ENCODE measurements at regions not wholly inside any gene's neighbourhood (a gene's known extent, or its start where the extent isn't known, plus 50 kb on each side); places are given as distances from the start of the nearest gene placed in this dataset.
"Not testable (repeated sequence)": the region's sequence is repeated elsewhere in the genome, so short reads cannot be mapped to it uniquely, and the experiment has no call there.

DNA sequence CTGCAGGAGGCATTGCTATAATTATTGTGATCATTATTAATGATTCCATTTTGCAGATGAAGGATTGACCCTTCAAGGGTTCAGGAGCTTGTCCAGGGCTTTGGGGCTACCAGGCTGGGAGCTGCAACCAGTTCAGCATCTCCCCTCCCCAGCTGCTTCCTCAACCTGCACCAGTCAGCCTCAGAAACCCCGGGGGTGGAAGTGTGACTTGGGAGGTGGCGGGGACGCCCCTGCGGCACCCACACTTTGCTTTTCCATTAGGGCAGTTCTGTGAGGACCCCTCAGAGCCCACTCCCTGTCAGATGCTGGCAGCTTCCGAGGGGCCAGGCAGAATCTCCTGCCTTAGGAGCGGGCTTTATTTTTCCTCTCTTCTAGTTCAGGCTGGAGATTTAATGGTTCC lies 85.6 kb downstream of the OLFM1 start:
- DNase-seq (ENCODE audit: low spot score): no peak

DNA sequence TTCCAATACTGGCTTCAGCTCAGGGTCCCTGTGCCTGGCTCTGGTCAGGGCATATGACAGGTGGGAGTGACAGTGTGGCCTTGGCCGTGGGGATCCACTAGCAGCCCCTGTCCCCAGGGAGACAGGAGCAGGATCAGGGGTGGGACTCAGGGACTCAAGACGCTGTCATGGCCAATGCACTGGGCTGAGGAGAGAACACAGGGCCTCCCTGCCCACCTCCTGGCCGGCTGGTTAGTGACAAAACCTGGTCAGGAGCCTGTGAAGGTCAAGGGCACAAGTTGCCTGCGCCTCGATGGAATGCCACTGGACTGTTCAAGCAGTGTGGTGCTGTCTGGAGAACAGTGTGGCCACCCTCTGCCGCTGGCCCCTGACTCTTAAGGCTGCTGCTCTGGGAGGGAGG lies 86.8 kb downstream of the OLFM1 start:
- DNase-seq (ENCODE audit: low spot score): no peak

DNA sequence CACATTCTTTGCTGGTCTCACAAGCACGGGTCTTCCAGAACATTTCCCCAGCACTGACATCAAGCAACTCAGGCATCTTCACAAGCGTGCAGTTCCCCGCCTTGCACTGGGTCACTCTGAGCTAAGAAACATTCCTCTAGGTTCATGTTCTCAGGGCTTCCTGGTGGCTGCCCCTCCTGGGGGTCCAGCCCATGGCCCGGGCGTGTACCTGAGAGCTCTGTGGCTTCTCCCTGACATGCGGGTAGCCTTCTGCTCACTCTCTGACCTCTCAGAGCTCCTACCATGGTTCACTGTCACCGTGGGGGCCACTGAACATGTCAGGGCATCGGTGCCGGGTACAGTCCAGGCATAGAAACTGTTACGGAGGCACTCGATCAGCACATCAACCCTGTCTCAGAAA lies 87.5 kb downstream of the OLFM1 start:
- no peak for DNase-seq (ENCODE audit: low spot score)

DNA sequence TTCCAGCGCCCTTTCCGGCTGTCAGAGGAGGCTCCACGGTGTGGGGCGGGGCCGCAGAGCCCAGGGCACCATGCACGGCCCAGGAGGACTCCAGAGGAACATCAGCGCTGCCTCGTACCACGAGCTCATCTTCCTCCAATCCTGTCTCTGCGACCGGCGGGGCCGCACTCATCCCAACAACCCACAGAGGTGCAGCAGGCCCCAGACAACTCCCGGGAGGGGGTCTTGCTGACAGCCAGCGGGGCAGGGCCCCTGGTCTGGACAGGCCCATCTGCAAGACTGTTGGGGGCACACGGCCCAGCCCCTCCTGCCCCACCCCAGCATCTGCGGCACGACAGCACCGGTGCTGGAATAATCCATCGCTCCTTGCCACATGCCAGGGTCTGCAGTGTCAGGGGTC lies 88.8 kb downstream of the OLFM1 start:
- DNase-seq (ENCODE audit: low spot score): no peak

DNA sequence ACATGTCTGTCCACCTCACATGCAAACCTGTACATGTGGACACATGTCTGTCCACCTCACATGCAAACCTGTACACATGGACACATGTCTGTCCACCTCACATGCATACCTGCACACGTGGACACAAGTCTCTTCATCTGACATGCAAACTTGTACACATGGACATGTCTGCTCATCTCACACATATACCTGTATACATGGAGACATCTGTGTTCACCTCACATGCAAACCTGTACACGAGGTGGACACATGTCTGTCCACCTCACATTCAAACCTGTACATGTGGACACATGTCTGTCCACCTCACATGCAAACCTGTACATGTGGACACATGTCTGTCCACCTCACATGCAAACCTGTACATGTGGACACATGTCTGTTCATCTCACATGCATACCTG lies 90.1 kb downstream of the OLFM1 start:
- not testable (repeated sequence) for DNase-seq (ENCODE audit: low spot score)

DNA sequence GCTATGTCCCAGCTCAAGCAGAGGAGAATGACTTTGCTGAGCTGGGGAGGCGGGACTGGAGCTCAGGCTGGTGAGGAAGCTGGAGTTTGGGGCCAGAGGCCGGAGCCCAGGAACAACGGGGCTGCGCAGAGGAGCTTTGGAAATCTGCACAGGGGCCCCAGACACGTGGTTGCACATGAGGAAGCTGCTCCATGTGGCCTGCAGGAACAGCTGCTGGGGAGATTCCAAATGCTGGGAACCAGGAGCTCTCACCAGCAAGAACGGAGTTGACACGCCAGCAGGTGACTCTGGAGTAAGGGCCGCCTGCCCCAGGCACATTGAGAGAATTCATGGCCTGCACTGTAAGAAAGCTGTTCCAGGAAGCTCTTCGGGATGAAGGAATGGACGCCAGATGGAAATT lies 91.0 kb downstream of the OLFM1 start:
- no peak for DNase-seq (ENCODE audit: low spot score)

DNA sequence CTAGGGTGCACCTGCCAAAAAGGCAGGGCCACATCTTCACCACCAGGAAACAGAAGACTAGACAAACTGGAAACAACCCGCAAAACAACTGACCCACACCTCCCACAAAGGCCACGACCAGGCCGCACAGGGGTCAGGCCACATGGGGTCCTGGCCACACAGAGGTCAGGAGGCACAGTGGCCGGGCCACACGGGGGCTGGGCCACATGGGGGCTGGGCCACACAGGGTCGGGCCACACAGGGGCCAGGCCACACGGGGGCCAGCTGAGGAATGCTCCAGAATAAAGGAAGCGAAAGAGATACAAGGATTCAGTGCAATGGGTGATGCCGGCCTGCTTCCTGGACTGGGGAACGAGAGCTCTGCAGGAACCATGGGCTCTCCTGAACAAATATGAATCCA lies 91.6 kb downstream of the OLFM1 start:
- no peak for DNase-seq (ENCODE audit: low spot score)

DNA sequence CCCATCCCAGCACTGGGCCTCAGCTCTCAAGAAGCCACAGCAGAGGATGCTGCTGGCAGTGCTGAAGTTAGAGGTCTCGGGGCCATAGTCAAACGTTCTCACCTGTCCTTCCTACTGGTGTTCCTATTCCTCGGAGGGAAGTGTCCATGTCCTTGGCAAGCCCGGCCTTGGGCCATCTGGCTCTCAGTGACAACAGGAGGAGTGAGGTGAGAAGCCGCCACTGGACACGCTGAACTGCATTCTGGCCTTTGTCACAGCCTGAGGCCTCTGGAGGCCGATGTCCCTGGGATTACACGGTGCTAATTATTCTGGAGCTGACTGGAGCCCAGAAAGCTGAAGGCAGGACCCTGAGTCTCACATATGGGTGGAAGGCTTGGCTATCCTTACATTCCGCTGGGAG lies 92.5 kb downstream of the OLFM1 start:
- no peak for DNase-seq (ENCODE audit: low spot score)

DNA sequence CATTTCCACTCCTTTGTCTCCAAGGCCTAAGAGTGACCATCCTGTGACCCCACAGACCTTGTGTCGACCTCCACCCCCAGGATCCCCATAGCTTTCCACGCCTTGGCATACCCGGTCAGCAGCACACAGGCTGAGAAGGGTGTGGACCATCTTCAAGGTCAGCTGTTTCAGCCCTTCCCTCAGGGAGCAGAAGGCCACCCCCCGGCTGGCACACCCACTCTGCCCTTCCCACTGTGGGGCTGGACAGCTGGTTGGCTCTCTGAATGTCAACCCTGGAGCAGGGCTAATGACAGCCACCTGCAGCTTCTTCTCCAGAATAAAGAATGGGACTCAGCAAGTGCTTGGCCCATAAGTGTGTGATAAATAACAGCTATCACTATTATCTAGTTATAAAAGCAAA lies 93.1 kb downstream of the OLFM1 start:
- DNase-seq (ENCODE audit: low spot score): no peak

DNA sequence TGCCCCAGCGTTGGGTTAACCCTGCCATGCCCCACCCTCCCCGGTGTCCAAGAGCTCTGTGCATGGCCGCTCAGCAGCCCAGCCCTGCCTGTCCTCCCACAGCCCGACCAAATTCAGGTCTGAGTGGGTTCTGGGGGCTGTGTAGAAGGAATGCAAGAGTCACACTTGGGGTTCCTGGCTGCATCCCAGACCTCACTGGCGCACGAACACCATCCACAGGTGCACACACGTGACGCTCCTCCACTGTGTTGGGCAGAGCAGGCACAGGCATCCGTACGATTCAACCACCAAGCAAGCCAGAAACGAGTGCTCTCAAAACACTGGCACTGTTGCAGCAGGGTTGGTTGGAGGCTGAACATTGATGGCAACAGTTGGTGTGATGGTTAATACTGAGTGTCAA lies 93.9 kb downstream of the OLFM1 start:
- DNase-seq (ENCODE audit: low spot score): no peak

DNA sequence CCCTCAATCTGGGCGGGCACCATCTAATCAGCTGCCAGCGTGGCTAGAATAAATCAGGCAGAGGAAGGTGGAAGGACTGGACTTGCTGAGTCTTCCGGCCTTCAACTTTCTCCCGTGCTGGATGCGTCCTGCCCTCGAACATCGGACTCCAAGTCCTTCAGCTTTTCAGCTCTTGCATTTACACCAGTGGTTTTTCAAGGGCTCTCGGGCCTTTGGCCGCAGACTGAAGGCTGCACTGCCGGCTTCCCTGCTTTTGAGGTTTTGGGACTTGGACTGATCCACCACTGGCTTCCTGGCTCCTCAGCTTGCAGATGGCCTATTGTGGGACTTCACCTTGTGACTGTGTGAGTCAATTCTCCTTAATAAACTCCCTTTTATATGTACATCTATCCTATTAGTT lies 94.4 kb downstream of the OLFM1 start:
- not testable (repeated sequence) for DNase-seq (ENCODE audit: low spot score)

DNA sequence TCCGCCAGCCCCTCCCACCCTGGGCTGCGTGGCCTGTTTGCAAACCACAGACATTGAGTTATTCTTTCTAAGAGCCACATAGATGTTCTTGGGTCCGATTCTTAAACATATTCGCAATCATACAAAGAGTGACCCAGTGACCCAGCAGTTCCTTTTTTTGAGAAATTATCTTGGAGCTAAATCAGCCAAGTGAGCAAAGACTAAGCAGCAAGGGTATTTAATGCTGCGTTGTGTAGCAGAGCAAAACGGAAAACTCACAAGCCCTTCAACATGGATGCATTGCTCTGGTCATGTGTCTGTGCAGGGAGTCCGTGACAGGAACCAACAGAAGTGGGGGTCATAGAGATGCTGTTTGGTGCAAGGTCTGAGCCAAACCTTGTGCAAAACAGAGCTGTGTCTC lies 95.6 kb downstream of the OLFM1 start:
- no peak for DNase-seq (ENCODE audit: low spot score)

DNA sequence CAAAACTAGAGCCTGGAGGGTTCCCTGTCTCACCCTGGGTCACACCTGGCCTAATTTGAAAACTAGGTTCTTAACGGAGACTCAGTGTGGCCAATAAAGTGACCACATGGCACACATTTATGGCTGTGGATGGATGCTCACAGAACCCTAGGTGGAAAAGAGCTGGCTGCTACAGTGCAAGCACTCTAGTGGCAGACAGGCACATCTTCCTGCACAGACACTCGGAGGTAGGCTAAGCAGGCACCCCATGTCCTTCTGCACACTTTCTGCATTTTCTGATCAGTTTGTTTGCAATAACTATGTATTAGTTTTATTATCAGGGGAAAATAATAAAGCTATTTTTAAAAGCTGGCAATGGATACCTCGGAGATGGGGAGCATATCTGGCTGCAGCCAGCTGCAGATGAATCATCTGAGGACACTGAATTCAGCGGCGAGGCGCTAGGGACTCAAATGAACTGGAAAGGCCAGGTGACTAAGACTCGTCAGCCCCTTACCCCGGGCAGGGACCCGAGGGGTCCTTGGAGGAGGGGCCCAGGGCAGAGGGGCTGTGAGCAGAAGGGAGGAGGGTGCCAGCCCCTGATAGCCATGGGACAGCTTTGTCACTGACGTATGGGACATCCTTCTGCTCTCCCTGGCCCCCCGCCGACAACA lies 96.2 kb downstream of the OLFM1 start:
- DNase-seq (ENCODE audit: low spot score): no peak

DNA sequence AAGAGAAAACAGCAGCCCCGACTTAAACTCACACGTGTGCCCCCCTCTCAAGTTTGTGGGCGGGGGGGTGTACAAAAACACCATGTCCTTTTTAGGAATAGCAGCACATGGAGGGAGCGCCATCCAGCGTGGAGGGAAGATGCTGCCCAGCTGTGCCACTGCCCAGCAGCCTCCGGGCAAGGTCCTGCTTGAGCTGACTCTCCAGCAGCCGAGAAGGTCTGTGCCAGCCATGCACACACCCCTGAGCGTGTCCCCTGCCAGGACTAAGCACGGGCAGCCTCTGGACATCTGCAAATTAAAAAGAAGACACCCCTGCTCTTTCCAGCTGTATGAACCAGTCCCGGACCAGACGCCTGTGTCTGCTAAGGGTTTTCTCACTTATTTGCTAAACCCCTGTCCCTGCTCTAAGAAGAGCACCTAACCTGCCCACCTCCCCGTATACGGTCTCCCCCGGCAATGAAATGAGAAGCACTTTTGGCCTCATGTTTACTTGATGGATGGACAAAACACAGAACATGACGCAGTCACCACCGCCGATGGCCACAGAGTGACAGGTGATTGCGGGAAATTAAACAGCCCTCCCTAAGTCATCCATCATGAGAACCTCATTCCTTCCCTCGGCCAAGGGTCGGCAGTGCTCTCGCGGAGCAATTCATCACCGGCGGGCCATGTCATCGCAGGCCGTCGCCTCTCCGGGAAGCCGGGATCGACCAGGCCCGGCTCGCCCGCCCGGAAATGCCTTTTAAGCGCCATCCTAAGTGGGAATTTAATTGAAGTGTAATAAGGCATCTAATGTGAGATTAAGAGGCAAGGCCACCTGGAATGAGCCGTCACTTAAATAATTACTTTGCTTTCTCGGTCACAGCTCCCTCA lies 96.9 kb downstream of the OLFM1 start:
- DNase-seq (ENCODE audit: low spot score): no peak

DNA sequence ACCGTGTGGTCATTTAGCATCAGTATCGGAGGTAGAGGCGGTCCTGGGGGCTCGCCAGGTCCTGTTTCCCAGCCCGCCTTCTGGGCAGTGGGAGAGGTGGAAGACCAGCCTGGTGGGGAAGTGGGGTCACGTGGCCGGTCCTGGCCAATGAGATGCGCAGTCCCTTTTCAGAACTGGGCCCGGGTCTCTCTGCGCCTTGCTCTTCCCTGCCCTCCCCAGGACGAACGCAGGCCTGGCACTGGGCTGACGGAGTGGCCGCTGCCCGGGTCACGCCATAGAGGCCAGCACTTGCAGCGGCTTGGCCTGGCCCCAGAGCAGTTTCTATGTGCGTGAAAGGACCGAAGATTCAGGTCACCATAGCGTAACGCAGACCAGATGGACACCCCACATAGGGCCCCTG lies 97.6 kb downstream of the OLFM1 start:
- DNase-seq (ENCODE audit: low spot score): no peak

DNA sequence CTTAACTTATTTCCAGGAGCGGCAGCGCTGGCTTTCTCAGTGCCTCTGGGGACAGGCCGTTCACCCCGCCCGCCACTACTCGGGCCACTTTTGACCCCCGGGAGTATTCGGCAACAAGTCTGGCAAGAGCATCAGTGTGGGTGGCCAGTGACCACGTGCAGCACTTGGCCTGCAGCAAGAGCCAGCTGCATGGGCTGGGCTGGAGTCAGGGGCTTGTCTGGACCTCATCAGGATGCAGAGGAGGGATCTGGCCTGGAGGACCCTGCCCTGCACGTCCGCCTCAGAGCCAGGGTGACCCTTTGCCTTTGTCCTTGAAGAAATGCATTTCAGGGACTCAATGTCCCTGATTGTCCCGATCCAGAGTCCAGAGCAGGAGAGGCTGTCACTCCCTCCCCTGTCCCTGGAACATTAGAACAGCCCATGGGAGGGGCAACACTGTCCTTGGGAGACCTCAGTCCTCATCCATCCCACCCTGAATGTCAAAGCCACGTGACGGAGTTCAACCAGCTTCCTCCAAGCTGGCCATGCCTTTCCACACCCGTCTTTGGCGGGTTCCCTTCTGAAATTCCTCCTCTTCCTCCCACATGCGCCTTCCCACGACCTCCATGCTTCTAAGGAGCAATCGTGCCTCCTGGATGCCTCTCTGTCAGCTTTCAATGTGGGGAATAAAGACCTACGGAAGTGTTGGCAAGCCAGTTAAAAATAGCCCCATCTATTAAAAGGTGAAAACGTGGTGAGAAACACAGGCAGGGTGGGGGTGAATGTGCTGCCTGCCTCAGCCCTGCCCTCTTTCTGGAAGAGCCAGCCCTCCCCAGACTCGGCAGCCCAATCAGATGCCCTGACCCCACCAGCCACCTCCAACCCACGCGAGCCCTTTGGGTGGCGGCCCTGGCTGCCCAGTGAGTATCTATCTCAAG lies 99.0 kb downstream of the OLFM1 start:
- DNase-seq (ENCODE audit: low spot score): no peak

DNA sequence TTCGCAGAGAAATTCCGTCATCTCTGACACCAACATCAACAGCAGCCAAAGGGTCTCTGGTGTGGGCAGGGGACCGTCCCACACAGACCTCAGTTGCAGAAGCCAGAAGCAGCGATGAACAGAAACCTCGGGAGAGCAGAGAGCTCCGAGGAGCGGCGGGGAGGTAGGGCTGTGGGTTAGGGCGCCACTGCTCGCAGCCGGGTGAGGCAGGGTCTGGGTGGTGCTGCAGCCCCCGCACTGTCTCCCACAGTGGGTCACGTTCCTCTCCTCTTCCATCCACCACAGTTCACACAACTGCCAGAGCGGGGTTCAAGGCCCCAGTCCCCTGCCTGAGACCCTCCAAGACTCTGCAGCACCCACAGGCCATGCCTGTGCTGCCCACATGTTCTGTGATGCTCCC lies 99.9 kb downstream of the OLFM1 start:
- no peak for DNase-seq (ENCODE audit: low spot score)

DNA sequence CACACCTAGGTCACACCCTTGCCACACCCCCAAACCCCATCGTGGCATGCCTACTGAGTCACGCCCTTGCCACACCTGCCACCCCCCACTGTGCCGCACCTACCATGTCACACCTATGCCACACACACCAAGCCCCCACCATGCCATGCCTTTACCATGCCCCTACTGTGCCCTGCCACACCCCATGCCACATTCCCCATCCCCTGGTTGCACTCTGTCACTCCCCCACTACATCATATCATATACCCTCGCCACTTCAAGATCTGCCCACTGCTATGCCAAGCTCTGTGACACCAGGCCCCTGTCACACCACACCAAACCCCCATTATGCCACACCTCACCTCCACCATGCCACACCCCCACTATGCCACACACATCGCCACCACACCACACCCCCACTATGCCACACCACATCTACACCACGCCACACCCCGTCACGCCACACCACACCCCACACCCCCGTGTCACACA lies 101.2 kb downstream of the OLFM1 start:
- DNase-seq (ENCODE audit: low spot score): no peak

DNA sequence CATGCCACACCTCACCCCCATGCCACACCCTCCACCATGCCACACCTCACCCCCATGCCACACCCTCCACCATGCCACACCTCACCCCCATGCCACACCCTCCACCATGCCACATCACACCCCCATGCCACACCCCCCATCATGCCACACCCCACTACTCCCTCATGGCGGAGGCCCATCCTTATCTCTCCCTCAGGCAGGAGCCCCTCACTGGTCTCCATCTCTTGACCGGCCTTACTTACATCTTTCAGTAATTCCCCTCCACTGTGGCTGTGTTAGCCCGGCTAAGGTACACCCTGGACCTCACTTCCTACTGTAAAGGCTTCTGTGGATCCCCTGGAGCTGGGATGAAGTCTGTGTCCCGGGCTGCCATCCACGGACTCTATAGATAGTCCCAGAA lies 102.0 kb downstream of the OLFM1 start:
- no peak for DNase-seq (ENCODE audit: low spot score)

DNA sequence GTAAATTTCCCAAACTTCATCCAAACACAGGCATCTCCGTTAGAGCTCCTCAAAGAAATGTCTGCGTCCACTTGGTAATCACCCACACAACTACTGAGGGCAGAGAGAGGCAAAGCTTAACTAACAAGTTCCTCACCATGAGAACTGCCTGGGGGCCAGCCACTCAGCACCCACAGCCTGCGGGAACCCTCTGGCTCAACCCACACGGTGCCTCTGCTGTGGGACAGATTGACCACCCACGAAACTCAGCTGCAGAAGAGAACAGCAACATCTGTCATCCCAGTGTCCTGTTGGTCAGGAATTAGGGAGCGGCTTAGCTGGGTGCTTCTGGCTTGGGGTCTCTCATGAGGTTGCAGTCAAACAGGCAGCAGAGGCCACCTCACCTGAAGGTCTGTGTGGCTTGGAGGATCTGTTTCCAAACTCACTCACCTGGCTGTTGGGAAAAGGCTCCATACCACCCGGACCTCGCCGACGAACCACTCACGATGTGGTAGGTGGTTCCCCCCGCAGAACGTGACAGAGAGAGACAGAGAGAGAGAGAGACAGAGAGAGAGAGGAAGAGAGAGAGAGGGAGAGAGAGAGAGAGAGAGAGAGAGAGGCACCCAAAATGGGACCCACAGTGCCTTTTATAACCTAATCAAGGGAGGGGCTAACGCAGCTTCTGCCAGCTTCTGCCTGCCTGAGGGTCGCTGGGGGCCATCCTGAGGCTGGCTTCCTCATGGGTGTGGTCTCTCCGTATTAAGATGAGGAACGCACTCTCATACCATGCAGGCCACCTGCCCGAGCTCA lies 103.5 kb downstream of the OLFM1 start:
- DNase-seq (ENCODE audit: low spot score): no peak

DNA sequence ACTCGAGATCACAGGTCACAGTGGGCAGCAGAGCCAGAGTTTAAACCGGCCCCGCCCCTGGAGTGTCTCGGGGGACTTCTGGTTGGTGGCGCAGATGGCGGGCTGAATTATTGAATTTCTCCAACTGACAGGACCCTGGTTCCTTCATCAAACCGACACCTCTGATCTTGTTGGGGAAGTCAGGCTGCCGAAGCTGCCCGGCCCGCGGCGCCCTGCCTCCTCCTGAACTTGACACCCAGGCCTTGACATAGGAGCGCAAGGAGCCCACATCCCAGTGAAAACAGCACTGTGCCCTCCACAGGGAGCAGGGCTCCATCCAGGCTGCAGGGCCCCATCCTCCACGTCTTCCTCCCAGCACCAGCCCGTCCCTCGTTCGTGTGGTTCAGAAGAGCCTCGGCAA lies 105.2 kb downstream of the OLFM1 start:
- DNase-seq (ENCODE audit: low spot score): no peak

DNA sequence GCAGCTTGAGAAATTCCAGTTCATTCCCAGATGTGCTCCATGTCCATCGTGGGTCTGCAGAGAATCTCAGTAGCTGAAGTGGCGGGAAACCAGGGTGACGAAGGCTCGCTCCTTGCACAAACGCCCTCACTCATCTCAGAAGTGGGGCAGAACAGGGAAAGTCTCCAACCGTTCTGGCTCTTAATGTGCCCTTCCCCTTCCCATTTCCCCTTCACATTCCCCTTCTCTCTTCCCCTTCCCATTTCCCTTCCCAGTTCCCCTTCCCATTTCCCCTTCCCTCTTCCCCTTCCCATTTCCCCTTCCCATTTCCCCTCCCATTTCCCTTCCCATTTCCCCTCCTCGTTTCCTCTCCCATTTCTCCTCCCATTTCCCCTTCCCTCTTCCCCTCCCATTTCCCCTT lies 108.5 kb downstream of the OLFM1 start:
- DNase-seq (ENCODE audit: low spot score): not testable (repeated sequence)
